Tibial artery (tissue), 4 donors: ENCODE measurements at regions not wholly inside any gene's neighbourhood (a gene's known extent, or its start where the extent isn't known, plus 50 kb on each side); places are given as distances from the start of the nearest gene placed in this dataset.

Experiments
- DNase-seq, 2 donors: peaks; one replicate each; pipeline ENCODE4 v3.0.0-alpha.2; 2019
- H3K27ac ChIP-seq, 2 donors: fragments of 200-600 bp; sonication (generic) in 1 of 2; 1 replicate in 1 of 2; 2 replicates in 1 of 2; pipeline ENCODE4 v1.5.1; 2018 to 2019; ENCODE audit warnings: mild to moderate bottlenecking in 1 of 2
- H3K27me3 ChIP-seq, 2 donors: fragments of 200-600 bp; sonication (generic) in 1 of 2; one replicate each; pipeline versions ENCODE4 v1.5.1 to v1.6.0; 2016 to 2019
- H3K36me3 ChIP-seq, 3 donors: fragments of 200-600 bp; sonication (generic) in 2 of 3; one replicate each; pipeline ENCODE4 v1.5.1; 2016 to 2019; ENCODE audit warnings: mild to moderate bottlenecking in 2 of 3
- H3K4me1 ChIP-seq, 4 donors: fragments of 200-600 bp; sonication (generic) in 2 of 4; 1 replicate in 3 of 4; 2 replicates in 1 of 4; pipeline ENCODE4 v1.5.1; 2016 to 2019
- H3K4me3 ChIP-seq, 2 donors: fragments of 200-600 bp; sonication (generic) in 1 of 2; 1 replicate in 1 of 2; 2 replicates in 1 of 2; pipeline ENCODE4 v1.5.1; 2018 to 2019; ENCODE audit warnings: mild to moderate bottlenecking in 2 of 2
- H3K9me3 ChIP-seq, 3 donors: fragments of 200-600 bp; sonication (generic) in 1 of 3; one replicate each; pipeline ENCODE4 v1.5.1; 2016 to 2019
- intact Hi-C: fragments of 100-400 bp; cut with DNase I; formaldehyde crosslinking; loops from one replicate; pipeline ENCODE4 v1.15.0; 2023; ENCODE audit warnings: low total_unique reads
- TF ChIP-seq, protein P1 (sequence below), 2 experiments: fragments of 200-600 bp in 1 of 2; fragments of 450-650 bp in 1 of 2; IDR thresholded peaks; one replicate each; pipeline ENCODE4 v1.5.1; 2017 to 2019; ENCODE audit warnings: antibody characterized with exemption in 2 of 2, mild to moderate bottlenecking in 1 of 2, moderate library complexity in 1 of 2

DNA sequence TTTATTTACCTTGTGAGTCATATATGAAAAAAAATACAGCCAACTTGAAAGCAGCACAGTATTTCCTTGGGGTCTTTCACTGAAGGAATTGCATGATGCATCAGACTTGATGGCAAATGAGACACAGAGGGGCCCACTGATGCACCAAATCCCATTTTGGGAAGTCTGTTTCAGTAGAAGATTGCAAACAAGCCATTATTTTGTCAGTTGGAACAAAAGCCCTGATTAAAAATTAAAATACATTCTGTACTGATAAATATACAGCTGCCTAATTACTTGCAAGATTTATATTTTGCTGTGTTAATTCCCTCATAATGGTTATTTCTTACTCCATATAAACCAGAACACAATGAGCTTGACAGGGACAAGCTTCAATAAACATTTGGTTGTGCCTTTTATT, 370.4 kb downstream of the SUCLG1 start:
- no peak overlapping the region for H3K4me3 ChIP-seq
- intact Hi-C loops, result no loop called here
- no peaks in the 10 kb centered on the region for H3K4me1 ChIP-seq
- TF ChIP-seq, protein P1, sequence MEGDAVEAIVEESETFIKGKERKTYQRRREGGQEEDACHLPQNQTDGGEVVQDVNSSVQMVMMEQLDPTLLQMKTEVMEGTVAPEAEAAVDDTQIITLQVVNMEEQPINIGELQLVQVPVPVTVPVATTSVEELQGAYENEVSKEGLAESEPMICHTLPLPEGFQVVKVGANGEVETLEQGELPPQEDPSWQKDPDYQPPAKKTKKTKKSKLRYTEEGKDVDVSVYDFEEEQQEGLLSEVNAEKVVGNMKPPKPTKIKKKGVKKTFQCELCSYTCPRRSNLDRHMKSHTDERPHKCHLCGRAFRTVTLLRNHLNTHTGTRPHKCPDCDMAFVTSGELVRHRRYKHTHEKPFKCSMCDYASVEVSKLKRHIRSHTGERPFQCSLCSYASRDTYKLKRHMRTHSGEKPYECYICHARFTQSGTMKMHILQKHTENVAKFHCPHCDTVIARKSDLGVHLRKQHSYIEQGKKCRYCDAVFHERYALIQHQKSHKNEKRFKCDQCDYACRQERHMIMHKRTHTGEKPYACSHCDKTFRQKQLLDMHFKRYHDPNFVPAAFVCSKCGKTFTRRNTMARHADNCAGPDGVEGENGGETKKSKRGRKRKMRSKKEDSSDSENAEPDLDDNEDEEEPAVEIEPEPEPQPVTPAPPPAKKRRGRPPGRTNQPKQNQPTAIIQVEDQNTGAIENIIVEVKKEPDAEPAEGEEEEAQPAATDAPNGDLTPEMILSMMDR (IDR thresholded peaks at IDR 0.05), result no peak
- H3K9me3 ChIP-seq, result no peaks in the 10 kb centered on the region
- DNase-seq, result no peak
- no peak overlapping the region for H3K27ac ChIP-seq
- H3K36me3 ChIP-seq, result no peaks in the 10 kb centered on the region
- H3K27me3 ChIP-seq, result no peaks in the 10 kb centered on the region

DNA sequence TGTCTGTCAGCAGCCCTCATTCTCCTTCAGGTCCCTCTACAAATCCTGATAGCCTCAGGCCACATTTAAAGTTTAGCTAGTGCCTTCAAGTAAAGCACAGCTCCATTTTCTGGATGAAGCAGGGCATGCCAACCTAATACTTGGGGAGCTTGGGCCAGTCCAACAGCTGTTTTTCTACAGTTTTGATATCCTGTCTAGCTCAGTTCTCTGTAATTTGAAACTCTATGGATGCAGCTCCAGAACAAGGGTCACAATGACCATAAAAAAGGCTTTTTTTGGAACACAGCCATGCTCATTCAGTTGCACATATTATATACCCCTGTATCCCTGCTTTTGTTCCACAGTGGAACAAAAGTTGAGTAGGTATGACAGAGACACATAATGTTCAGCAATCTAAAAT, 373.5 kb downstream of the SUCLG1 start:
- no peak for DNase-seq
- TF ChIP-seq, protein P1 (IDR thresholded peaks at IDR 0.05), result no peak
- H3K36me3 ChIP-seq, result no peaks in the 10 kb centered on the region
- no peaks in the 10 kb centered on the region for H3K4me1 ChIP-seq
- H3K27ac ChIP-seq, result no peak overlapping the region
- H3K4me3 ChIP-seq, result no peak overlapping the region
- no peaks in the 10 kb centered on the region for H3K27me3 ChIP-seq
- no peaks in the 10 kb centered on the region for H3K9me3 ChIP-seq
- intact Hi-C loops, result no loop called here

DNA sequence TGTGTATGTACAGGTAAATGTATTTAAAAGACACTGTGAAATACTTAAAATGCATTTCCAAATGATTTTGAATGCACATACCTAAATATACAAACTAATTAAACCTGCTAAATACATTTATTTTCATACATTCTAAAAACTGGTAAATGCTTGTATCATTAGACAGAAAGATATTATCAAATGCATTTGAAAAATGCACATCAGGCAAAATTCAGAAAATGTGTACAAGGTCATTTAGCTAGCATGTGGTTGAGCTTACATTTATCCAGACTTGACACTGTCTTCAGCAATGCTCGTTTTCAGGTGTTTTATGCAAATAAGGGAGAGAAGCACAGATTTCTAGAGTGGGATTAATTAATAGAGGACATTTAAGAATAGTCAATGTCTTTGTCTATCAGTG, 374.2 kb downstream of the SUCLG1 start:
- intact Hi-C loops, result no loop called here
- no peak overlapping the region for H3K4me3 ChIP-seq
- H3K4me1 ChIP-seq, result no peaks in the 10 kb centered on the region
- no peak overlapping the region for H3K27ac ChIP-seq
- no peak for DNase-seq
- H3K36me3 ChIP-seq, result no peaks in the 10 kb centered on the region
- H3K9me3 ChIP-seq, result no peaks in the 10 kb centered on the region
- no peaks in the 10 kb centered on the region for H3K27me3 ChIP-seq
- TF ChIP-seq, protein P1 (IDR thresholded peaks at IDR 0.05), result no peak

DNA sequence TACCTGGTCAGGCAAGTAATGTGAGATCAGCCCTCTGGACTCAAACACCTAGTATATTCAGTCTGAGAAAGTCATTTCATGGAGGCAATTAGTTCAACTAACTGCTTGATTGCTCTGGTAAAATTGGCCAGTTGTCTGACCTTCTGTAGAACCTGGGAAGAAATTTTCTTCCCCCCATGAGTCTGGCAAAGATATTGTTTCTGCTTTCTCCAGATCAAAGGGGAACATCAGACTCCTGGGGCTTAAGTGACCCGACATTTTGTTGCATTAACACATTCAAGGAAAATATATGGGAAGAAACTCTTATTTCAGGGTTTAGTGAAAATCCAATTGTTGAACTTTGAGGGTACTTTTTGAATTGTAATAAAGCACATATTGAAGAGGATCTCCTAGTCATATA, 375.1 kb downstream of the SUCLG1 start:
- H3K4me1 ChIP-seq, result no peaks in the 10 kb centered on the region
- no peak overlapping the region for H3K27ac ChIP-seq
- H3K36me3 ChIP-seq, result no peaks in the 10 kb centered on the region
- intact Hi-C loops, result no loop called here
- no peak for DNase-seq
- H3K9me3 ChIP-seq, result no peaks in the 10 kb centered on the region
- H3K4me3 ChIP-seq, result no peak overlapping the region
- TF ChIP-seq, protein P1 (IDR thresholded peaks at IDR 0.05), result no peak
- no peaks in the 10 kb centered on the region for H3K27me3 ChIP-seq

DNA sequence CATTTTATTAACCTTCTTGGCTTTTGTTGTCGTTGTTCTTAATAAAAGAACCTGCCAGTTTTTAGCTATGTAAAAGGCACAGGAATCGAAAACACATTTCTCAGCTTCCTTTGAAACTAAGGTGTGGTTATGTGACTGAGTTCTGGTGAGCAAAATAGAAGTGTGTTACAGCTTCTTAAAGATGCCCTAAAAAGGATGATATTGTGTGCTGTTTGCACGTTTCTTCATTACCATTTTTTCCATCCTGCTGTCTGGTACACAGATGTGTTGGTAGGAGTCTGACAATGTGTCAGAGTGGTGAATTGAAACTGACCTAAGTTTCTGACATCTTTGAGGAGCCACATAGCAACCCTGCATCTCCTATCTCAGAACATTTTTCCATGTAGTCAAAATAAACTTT, 380.6 kb downstream of the SUCLG1 start:
- TF ChIP-seq, protein P1 (IDR thresholded peaks at IDR 0.05), result no peak
- Histone ChIP-seq H3K36me3 (no peaks in the 10 kb centered on the region), H3K9me3 (no peaks in the 10 kb centered on the region), H3K27me3 (no peaks in the 10 kb centered on the region), H3K4me1 (no peaks in the 10 kb centered on the region), H3K4me3 (no peak overlapping the region), H3K27ac (no peak overlapping the region)
- intact Hi-C loops, result no loop called here
- DNase-seq, result no peak

DNA sequence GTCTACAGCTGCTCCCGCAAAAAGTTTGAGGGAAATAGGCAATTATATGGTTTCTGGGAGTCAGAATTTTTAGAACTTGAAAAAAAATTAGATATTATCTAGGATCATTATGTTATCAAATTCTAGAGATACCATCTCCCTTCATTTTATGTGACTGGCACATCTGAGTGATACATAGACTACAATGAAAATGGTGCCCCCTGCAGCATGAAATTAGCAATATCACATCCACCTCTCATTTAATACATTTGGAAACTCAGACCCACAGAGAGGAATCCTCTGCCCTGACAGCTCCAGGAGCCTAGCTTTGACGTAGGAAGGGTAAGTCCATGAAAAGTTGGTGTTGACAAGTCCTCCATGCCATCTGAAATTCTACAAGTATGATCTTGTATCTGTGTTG, 381.6 kb downstream of the SUCLG1 start:
- Histone ChIP-seq H3K27ac (no peak overlapping the region), H3K9me3 (no peaks in the 10 kb centered on the region), H3K4me3 (no peak overlapping the region), H3K36me3 (no peaks in the 10 kb centered on the region), H3K27me3 (no peaks in the 10 kb centered on the region), H3K4me1 (no peaks in the 10 kb centered on the region)
- no peak for DNase-seq
- TF ChIP-seq, protein P1 (IDR thresholded peaks at IDR 0.05), result no peak
- intact Hi-C loops, result no loop called here
